DMS53 (cell line): ENCODE measurements at regions not wholly inside any gene's neighbourhood (a gene's known extent, or its start where the extent isn't known, plus 50 kb on each side); places are given as distances from the start of the nearest gene placed in this dataset.
A peak's percentile ranks its signal among the peaks of the same experiment; 100 is the strongest.
"Not testable (repeated sequence)": the region's sequence is repeated elsewhere in the genome, so short reads cannot be mapped to it uniquely, and the experiment has no call there.

ENCODE experiments used
- DNase-seq: peaks from one replicate; lab custom pipeline; 2025; lab: John Stamatoyannopoulos, UW

- no peak for DNase-seq
Measured at GRCh38 chr12:3420693-3421092, 70.3 kb upstream of the PRMT8 start.

- no peak for DNase-seq
Measured at GRCh38 chr12:3421191-3421978, 69.6 kb upstream of the PRMT8 start.

GRCh38 chr12:3424796-3425195, 66.2 kb upstream of the PRMT8 start:
- DNase-seq = not testable (repeated sequence)

GRCh38 chr12:3427956-3428355, 63.0 kb upstream of the PRMT8 start:
- DNase-seq = no peak

GRCh38 chr12:3428631-3429030, 62.4 kb upstream of the PRMT8 start:
- no peak for DNase-seq

GRCh38 chr12:3429523-3429922, 61.5 kb upstream of the PRMT8 start:
- not testable (repeated sequence) for DNase-seq

GRCh38 chr12:3431686-3432085, 59.3 kb upstream of the PRMT8 start:
- peak; percentile 91 for DNase-seq

GRCh38 chr12:3432176-3432742, 58.7 kb upstream of the PRMT8 start:
- peak; percentile 100 for DNase-seq

GRCh38 chr12:3432868-3433267, 58.1 kb upstream of the PRMT8 start:
- peak; percentile 89 for DNase-seq

- DNase-seq = peak; percentile 100
Measured at GRCh38 chr12:3436461-3437065, 54.4 kb upstream of the PRMT8 start.

GRCh38 chr12:3437986-3438385, 53.0 kb upstream of the PRMT8 start:
- no peak for DNase-seq

- DNase-seq = no peak
Measured at GRCh38 chr12:3438401-3438800, 52.6 kb upstream of the PRMT8 start.
